RWPE2 (cell line): ENCODE measurements at regions not wholly inside any gene's neighbourhood (a gene's known extent, or its start where the extent isn't known, plus 50 kb on each side); places are given as distances from the start of the nearest gene placed in this dataset.

ENCODE experiments used
- ATAC-seq: fragments of 200-7000 bp; cut with Tn5 transposase; 3 replicates; pipeline ENCODE4 v1.9.1; 2021; ENCODE audit warnings: low read depth
- DNase-seq: peaks from one replicate; pipeline ENCODE4 v3.0.0-alpha.2; 2020; ENCODE audit warnings: low spot score
- H3K27ac ChIP-seq: fragments of 450-650 bp; 2 replicates; pipeline ENCODE4 v1.5.1; 2017; ENCODE audit warnings: mild to moderate bottlenecking; ENCODE audit not compliant: poor library complexity, severe bottlenecking
- H3K27me3 ChIP-seq: fragments of 250-450 bp; sonication (Bioruptor Pico); 2 replicates; pipeline ENCODE4 v1.5.1; 2021; ENCODE audit warnings: mild to moderate bottlenecking, moderate library complexity; ENCODE audit not compliant: insufficient read depth, poor library complexity, severe bottlenecking
- H3K36me3 ChIP-seq: fragments of 250-450 bp; sonication (Bioruptor Pico); 2 replicates; pipeline ENCODE4 v1.5.1; 2020; ENCODE audit warnings: low read depth, mild to moderate bottlenecking, moderate library complexity
- H3K4me1 ChIP-seq: fragments of 250-450 bp; sonication (Bioruptor Pico); 2 replicates; pipeline ENCODE4 v1.5.1; 2021; ENCODE audit warnings: mild to moderate bottlenecking, moderate library complexity; ENCODE audit not compliant: insufficient read depth, poor library complexity, severe bottlenecking
- H3K4me3 ChIP-seq: fragments of 250-450 bp; sonication (Bioruptor Pico); 2 replicates; pipeline ENCODE4 v1.5.1; 2021; ENCODE audit warnings: mild to moderate bottlenecking, moderate library complexity; ENCODE audit not compliant: severe bottlenecking
- H3K9me3 ChIP-seq: fragments of 250-450 bp; sonication (Bioruptor Pico); 2 replicates; pipeline ENCODE4 v1.5.1; 2021; ENCODE audit warnings: mild to moderate bottlenecking, moderate library complexity; ENCODE audit not compliant: severe bottlenecking
- CTCF ChIP-seq: fragments of 450-650 bp; IDR thresholded peaks from one replicate; pipeline ENCODE4 v1.5.1; 2017; ENCODE audit warnings: mild to moderate bottlenecking, moderate library complexity; ENCODE audit not compliant: poor library complexity, severe bottlenecking

- no peak for ATAC-seq
- Histone ChIP-seq H3K9me3 (no peaks in the 10 kb centered on the region), H3K27ac (no peak overlapping the region), H3K4me1 (no peaks in the 10 kb centered on the region), H3K27me3 (peaks cover 7% of the 10 kb centered on the region), H3K4me3 (no peak overlapping the region), H3K36me3 (no peaks in the 10 kb centered on the region)
- TF ChIP-seq CTCF, result no peak
- no peak for DNase-seq
Observed at GRCh38 chr14:65849091-65849490, 436.6 kb downstream of the FUT8 start.

- no peak for DNase-seq
- no peak for TF ChIP-seq CTCF
- H3K4me3 ChIP-seq, result no peak overlapping the region
- no peaks in the 10 kb centered on the region for H3K36me3 ChIP-seq
- peaks cover 7% of the 10 kb centered on the region for H3K27me3 ChIP-seq
- H3K9me3 ChIP-seq, result no peaks in the 10 kb centered on the region
- no peak overlapping the region for H3K27ac ChIP-seq
- ATAC-seq, result no peak
- no peaks in the 10 kb centered on the region for H3K4me1 ChIP-seq
Observed at GRCh38 chr14:65849558-65849957, 437.0 kb downstream of the FUT8 start.

GRCh38 chr14:65850429-65851135, 438.1 kb downstream of the FUT8 start:
- H3K27me3 ChIP-seq, result peaks cover 7% of the 10 kb centered on the region
- peak; percentile 35; the same call in 1 of the 3 replicates for ATAC-seq
- no peaks in the 10 kb centered on the region for H3K4me1 ChIP-seq
- no peaks in the 10 kb centered on the region for H3K36me3 ChIP-seq
- no peak for DNase-seq
- H3K4me3 ChIP-seq, result no peak overlapping the region
- no peak overlapping the region for H3K27ac ChIP-seq
- H3K9me3 ChIP-seq, result no peaks in the 10 kb centered on the region
- no peak for TF ChIP-seq CTCF

GRCh38 chr14:65852689-65853088, 440.2 kb downstream of the FUT8 start:
- Histone ChIP-seq H3K4me1 (no peaks in the 10 kb centered on the region), H3K27me3 (no peaks in the 10 kb centered on the region)

More at GRCh38 chr14:65852689-65853088, 440.2 kb downstream of the FUT8 start:
- TF ChIP-seq CTCF, result no peak
- ATAC-seq (no peak), DNase-seq (no peak)
- no peak overlapping the region for H3K4me3 ChIP-seq
- no peaks in the 10 kb centered on the region for H3K36me3 ChIP-seq
- no peaks in the 10 kb centered on the region for H3K9me3 ChIP-seq
- no peak overlapping the region for H3K27ac ChIP-seq
